A673 (cell line): ENCODE measurements at regions not wholly inside any gene's neighbourhood (a gene's known extent, or its start where the extent isn't known, plus 50 kb on each side); places are given as distances from the start of the nearest gene placed in this dataset.
A peak's percentile ranks its signal among the peaks of the same experiment; 100 is the strongest.

Experiments
- BruUV-seq: library from RNA; stranded (reverse); fragments of 400-500 nt; replicated peaks from 2 replicates; lab custom pipeline; 2021; lab: Mats Ljungman, UMichigan
- CTCF ChIA-PET: fragments of 300-600 bp; sonication (Branson Sonifier 250); formaldehyde crosslinking; loops from one replicate; lab custom pipeline; 2022; ENCODE audit warnings: antibody characterized with exemption; lab: Charles Lee
- POLR2A ChIA-PET: fragments of 300-600 bp; sonication (Branson Sonifier 250); formaldehyde crosslinking; loops from one replicate; lab custom pipeline; 2022; ENCODE audit warnings: antibody characterized with exemption; ENCODE audit not compliant: low non-redundant PET; lab: Charles Lee
- DNase-seq: peaks from one replicate; pipeline ENCODE4 v3.0.0-alpha.2; 2015; ENCODE audit warnings: low spot score
- H3K27ac ChIP-seq: fragments of 200-600 bp; sonication (generic); 2 replicates; pipeline ENCODE4 v1.5.1; 2016; ENCODE audit warnings: mixed run types, low read depth, mild to moderate bottlenecking, mixed read lengths, antibody characterized with exemption, low read length; ENCODE audit not compliant: poor library complexity, severe bottlenecking
- H3K27me3 ChIP-seq: fragments of 200-600 bp; sonication (generic); replicated peaks from 2 replicates; pipeline ENCODE4 v1.6.1; 2017; ENCODE audit warnings: mixed run types, low read depth, mild to moderate bottlenecking, mixed read lengths, antibody characterized with exemption, low read length; ENCODE audit not compliant: insufficient read depth, poor library complexity
- H3K36me3 ChIP-seq: fragments of 200-600 bp; sonication (generic); 2 replicates; pipeline ENCODE4 v1.6.1; 2016; ENCODE audit warnings: mixed run types, mild to moderate bottlenecking, mixed read lengths, antibody characterized with exemption, low read length; ENCODE audit not compliant: insufficient read depth, poor library complexity, severe bottlenecking
- H3K4me1 ChIP-seq: fragments of 200-600 bp; sonication (generic); 2 replicates; pipeline ENCODE4 v1.6.1; 2017; ENCODE audit warnings: mixed run types, mild to moderate bottlenecking, mixed read lengths, antibody characterized with exemption, low read length; ENCODE audit not compliant: insufficient read depth, poor library complexity, severe bottlenecking
- H3K4me3 ChIP-seq: fragments of 200-600 bp; sonication (generic); 2 replicates; pipeline ENCODE4 v1.5.1; 2016; ENCODE audit warnings: low read depth, mixed run types, mild to moderate bottlenecking, mixed read lengths, low read length; ENCODE audit not compliant: poor library complexity, severe bottlenecking
- H3K9me3 ChIP-seq: fragments of 200-600 bp; sonication (generic); 2 replicates; pipeline ENCODE4 v1.6.1; 2016; ENCODE audit warnings: mixed run types, low read depth, mild to moderate bottlenecking, mixed read lengths, antibody characterized with exemption, low read length; ENCODE audit not compliant: poor library complexity, severe bottlenecking
- EZH2 ChIP-seq: fragments of 200-600 bp; sonication (generic); IDR thresholded peaks from 2 replicates; pipeline ENCODE4 v1.6.1; 2017; ENCODE audit warnings: borderline replicate concordance, low read depth, mild to moderate bottlenecking, mixed read lengths, antibody characterized with exemption, low read length; ENCODE audit not compliant: poor library complexity, severe bottlenecking
- intact Hi-C: fragments of 100-400 bp; cut with micrococcal nuclease; formaldehyde crosslinking; loops from one replicate; pipeline ENCODE4 v1.10.0; 2022; ENCODE audit not compliant: unreplicated experiment
- TF ChIP-seq, protein P1 (sequence below): fragments of 300-800, 200-600 bp; sonication (generic); conservative IDR thresholded peaks from 2 replicates; pipeline ENCODE4 v1.5.1; 2017; ENCODE audit warnings: low read depth, mild to moderate bottlenecking, antibody characterized with exemption, low read length, moderate library complexity, mixed read lengths

DNA sequence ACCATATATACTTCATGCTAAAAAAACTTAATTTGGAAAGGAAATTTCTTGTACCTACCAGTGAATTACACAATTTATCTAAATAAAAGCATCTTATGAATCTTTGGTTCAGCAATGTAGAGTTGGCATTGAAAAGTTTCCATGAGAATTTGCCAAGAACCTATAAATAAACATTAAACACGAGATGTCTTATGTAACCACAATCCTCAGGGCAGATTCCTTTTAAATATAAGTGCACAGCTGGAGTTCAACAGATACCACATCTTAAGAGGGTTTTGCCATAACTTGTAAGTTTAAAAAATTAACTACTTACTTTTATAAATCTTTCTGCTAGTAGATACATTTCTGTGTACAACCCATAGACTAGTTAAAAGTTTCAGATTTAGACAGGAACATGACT, 499.3 kb upstream of the ARRDC4 start:
- BruUV-seq, result no TSS peak
- Histone ChIP-seq H3K4me3 (no peak overlapping the region), H3K4me1 (peaks cover 17% of the 10 kb centered on the region), H3K27me3 (no peaks in the 10 kb centered on the region), H3K27ac (no peak overlapping the region), H3K36me3 (no peaks in the 10 kb centered on the region), H3K9me3 (no peaks in the 10 kb centered on the region)
- ChIA-PET CTCF (interaction anchor here (0.7 kb wide), 1 partner anchor 1058 kb away, joined by 4 read pairs; no protein-coding TSS in a partner anchor), POLR2A (no interaction called here)
- peak; percentile 24 for DNase-seq
- no peak for TF ChIP-seq EZH2
- TF ChIP-seq, protein P1, sequence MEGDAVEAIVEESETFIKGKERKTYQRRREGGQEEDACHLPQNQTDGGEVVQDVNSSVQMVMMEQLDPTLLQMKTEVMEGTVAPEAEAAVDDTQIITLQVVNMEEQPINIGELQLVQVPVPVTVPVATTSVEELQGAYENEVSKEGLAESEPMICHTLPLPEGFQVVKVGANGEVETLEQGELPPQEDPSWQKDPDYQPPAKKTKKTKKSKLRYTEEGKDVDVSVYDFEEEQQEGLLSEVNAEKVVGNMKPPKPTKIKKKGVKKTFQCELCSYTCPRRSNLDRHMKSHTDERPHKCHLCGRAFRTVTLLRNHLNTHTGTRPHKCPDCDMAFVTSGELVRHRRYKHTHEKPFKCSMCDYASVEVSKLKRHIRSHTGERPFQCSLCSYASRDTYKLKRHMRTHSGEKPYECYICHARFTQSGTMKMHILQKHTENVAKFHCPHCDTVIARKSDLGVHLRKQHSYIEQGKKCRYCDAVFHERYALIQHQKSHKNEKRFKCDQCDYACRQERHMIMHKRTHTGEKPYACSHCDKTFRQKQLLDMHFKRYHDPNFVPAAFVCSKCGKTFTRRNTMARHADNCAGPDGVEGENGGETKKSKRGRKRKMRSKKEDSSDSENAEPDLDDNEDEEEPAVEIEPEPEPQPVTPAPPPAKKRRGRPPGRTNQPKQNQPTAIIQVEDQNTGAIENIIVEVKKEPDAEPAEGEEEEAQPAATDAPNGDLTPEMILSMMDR, result no peak
- intact Hi-C loops, result no loop called here

DNA sequence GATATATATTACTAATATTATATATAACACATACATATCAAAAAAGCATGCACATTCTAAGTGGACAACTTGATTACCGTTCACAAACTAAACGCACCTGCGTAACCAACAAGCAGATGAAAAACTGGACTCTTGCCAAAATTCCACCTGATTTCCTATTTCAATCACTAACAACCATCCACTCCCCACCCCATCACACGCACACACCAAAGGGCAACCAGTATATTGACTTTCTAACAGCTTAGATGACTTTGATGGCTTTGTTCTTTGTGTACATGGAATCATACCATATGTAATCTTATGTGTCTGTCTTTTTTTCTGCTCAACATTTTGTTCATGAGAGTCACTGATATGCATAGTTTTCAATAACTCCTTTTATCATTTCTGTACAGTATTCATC, 496.8 kb upstream of the ARRDC4 start:
- no peak for DNase-seq
- Histone ChIP-seq H3K4me1 (peaks cover 17% of the 10 kb centered on the region), H3K4me3 (no peak overlapping the region), H3K9me3 (no peaks in the 10 kb centered on the region), H3K27ac (no peak overlapping the region), H3K36me3 (no peaks in the 10 kb centered on the region), H3K27me3 (no peaks in the 10 kb centered on the region)
- CTCF ChIA-PET, result no interaction called here
- BruUV-seq, result no TSS peak
- TF ChIP-seq, protein P1, result no peak
- no peak for TF ChIP-seq EZH2
- POLR2A ChIA-PET, result no interaction called here
- intact Hi-C loops, result no loop called here

- ChIA-PET CTCF (no interaction called here), POLR2A (no interaction called here)
- Histone ChIP-seq H3K9me3 (peaks cover 14% of the 10 kb centered on the region), H3K27ac (no peak overlapping the region), H3K4me1 (peaks cover 9% of the 10 kb centered on the region), H3K4me3 (no peak overlapping the region), H3K27me3 (no peaks in the 10 kb centered on the region), H3K36me3 (no peaks in the 10 kb centered on the region)
- peak; percentile 82 for DNase-seq
- TF ChIP-seq, protein P1, result no peak
- TF ChIP-seq EZH2, result no peak
- intact Hi-C loops, result no loop called here
- no TSS peak for BruUV-seq
These were observed 490.1 kb upstream of the ARRDC4 start for GRCh38 chr15:97470417-97470816.
